Stimulated activated CD4-positive, alpha-beta T cell treated with anti-CD3 and anti-CD28 coated beads, Interleukin-4, amount 100 ng/mL, for 24 hours (primary cell): ENCODE measurements at regions not wholly inside any gene's neighbourhood (a gene's known extent, or its start where the extent isn't known, plus 50 kb on each side); places are given as distances from the start of the nearest gene placed in this dataset.
"Not testable (repeated sequence)": the region's sequence is repeated elsewhere in the genome, so short reads cannot be mapped to it uniquely, and the experiment has no call there.

Experiments used
- DNase-seq: peaks from one replicate; pipeline ENCODE4 v3.0.0-alpha.2; 2020

- no peak for DNase-seq
Measured at GRCh38 chr5:105238561-105238960, 1676.0 kb upstream of the NUDT12 start.

- DNase-seq: no peak
Measured at GRCh38 chr5:105230516-105231157, 1668.0 kb upstream of the NUDT12 start.

- no peak for DNase-seq
Measured at GRCh38 chr5:105218018-105218417, 1655.4 kb upstream of the NUDT12 start.

DNA sequence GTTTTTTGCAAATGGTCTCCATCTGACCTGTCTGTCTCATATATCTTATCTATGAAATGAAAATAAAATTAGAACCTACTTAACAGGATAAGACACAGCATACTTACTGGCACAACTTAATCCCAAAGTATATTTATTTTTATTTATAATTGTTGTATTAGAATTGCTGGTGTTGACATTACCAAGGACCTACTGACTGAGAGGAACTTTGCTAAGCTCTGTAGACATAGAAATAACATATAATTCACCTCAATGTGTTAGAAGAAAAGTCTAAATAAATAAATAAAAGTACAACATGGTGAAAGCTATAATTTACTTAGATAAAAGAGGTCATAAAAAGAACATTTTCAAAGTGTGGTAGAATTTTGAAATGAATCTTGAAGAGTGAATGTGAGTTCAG is 1650.5 kb upstream of the NUDT12 start:
- DNase-seq: no peak

DNA sequence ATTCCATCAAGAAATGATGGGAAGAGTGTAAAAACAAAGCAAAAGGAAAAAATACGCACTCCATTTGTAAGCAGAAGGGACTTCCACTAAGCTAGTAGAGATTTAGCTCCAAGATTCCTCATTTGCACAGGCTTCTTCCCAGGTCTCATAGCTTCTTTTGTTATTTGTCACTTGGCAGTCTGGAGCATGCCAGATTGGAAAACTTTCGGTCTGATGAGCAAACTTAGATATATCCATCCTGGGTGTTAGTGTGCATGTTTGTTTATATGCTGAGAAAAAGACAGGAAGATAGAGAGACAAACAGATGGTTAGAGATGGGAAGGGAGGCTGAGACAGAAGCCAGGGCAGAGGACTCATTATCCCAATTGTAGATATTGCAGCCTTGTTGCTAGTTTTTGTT is 1644.5 kb upstream of the NUDT12 start:
- no peak for DNase-seq

DNA sequence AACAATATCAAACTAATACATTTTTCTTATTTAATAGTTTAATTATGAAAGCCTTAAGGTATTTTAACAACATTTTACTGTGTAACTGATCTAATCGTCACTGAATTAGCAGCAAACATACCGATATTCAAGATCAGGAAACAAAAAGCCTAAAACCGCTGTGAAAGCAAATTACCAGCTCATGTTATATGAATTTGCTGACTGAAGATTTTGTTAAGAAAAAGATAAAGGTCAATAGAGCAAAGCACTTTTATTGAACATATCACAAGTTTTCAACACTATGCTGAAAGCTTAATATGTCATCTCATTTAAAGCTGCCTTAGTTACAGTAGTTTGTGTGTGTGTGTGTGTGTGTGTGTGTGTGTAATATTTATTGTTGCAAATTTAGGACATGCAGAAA is 1634.9 kb upstream of the NUDT12 start:
- no peak for DNase-seq

GRCh38 chr5:105195765-105196164 is 1633.2 kb upstream of the NUDT12 start:
- DNase-seq: no peak

DNA sequence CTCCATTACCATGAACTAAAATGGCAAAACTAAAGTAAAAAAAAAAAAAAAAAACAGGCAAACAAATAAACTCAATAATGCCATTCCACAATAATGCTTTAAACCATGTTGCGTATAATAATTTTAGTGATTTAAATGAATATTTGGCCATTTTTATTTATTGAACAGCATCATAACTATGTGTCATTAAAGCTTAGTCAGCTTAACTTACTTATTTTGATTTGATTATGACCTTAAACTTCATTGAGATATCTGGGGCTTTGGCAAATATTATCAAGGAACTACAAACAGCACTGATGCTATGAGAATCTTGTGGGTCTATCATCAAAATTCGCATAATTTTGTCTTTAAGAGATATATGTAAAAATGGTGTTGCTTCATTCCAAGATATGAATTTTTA is 1610.3 kb upstream of the NUDT12 start:
- no peak for DNase-seq

GRCh38 chr5:105168806-105169205 is 1606.2 kb upstream of the NUDT12 start:
- DNase-seq: no peak

DNA sequence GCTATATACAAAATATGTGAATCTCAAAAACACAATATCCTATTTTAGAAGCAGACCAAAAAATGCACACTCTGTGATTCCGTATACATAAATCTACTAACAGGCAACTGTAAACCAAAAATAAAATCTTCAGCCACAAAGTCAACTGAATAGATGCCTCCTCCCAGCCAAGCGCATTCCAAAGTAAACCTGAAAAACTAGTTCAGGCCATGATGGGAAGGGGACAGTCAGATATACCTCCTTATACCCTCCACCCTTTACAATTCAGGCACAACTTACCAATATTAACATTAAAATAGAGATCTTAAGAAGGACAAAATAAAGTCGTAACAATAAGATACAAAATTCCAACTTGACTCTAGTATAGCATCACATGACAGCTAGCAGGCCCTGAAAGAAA is 1604.5 kb upstream of the NUDT12 start:
- DNase-seq: no peak

- DNase-seq: no peak
Measured at GRCh38 chr5:105163547-105163946, 1601.0 kb upstream of the NUDT12 start.

DNA sequence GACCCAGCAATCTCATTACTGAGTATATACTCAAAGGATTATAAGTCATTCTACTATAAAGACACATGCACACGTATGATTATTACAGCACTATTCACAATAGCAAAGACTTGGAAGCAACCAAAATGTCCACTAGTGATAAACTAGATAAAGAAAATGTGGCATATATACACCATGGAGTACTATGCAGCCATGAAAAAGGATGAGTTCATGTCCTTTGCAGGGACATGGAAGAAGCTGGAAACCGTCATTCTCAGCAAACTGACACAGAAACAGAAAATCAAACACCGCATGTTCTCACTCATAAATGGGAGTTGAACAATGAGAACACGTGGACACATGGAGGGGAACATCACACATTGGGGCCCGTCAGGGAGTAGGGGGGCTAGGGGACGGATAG is 1600.0 kb upstream of the NUDT12 start:
- not testable (repeated sequence) for DNase-seq

DNA sequence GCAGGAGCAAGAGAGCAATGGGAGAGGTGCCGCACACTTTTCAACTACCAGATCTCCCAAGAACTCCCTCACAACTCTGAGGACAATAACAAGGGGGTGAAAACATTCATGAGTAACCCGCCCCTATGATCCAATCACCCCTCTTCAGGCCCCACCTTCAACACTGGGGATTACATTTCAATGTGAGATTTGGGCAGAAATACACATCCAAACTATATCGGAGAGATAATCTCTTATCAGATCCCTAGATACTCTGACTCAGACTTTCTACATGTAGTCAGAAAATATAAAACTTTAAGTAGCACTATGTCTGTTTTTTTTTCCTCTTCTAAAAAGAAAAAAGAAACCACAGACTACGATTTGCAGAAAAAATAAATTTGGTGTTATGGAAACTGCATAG is 1595.9 kb upstream of the NUDT12 start:
- no peak for DNase-seq

DNA sequence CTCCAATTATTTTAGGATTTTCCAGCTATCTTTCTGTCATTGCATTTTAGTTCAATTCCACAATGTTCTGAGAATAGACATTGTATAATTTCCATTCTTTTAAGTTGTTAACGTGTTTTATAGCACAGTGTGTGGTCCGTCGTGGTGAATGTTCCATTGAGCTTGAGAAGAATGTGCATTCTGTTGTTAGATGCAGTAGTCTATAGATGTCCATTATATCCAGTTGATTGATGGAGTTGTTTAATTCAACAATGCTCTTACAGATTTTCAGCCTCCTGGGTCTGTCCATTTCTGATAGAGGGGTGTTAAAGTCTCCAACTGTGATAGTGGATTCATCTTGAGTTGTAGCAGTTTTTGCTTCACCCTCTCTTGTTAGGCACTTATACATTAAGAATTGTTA is 1587.7 kb upstream of the NUDT12 start:
- no peak for DNase-seq

GRCh38 chr5:105146867-105147266 is 1584.3 kb upstream of the NUDT12 start:
- DNase-seq: no peak

- DNase-seq: no peak
Measured at GRCh38 chr5:105145152-105145551, 1582.6 kb upstream of the NUDT12 start.

GRCh38 chr5:105134328-105134727 is 1571.7 kb upstream of the NUDT12 start:
- DNase-seq: no peak

DNA sequence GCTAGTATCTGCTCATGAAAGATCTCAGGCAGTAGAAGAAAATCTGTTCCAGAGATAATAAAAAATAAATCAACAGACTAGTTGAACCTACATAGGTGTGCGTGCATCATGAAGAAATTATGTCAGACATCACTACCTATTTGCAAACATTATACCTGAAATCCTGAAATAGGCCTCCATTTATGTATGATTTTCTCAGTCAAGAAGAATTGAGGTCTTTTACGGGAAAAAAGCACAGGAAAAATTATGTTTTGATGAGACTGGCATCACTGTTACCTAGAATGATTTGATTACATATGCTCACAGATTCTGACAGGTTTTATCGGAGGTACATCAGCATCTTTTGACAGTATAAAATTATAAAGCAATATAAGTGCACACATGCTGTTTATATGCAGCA is 1570.5 kb upstream of the NUDT12 start:
- DNase-seq: no peak

GRCh38 chr5:105132581-105132980 is 1570.0 kb upstream of the NUDT12 start:
- DNase-seq: no peak

DNA sequence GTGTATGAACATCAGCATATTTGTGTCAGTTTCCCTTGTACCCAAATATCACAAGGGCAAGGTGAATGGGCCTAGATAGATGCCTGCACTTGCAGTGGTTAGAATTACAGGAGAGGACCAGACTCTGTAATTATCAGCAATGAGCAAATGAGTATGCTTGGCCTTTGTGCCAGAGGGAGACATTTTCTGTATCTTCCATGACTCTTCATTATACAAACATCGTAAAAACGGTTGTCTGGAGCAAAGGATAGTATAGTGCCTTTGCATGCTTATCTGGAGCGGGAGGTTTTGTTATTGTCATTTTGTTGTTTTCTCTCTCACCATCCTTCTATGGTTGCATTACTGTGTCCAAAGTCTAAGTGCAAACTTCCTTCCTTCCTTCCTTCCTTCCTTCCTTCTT is 1568.5 kb upstream of the NUDT12 start:
- no peak for DNase-seq

- DNase-seq: no peak
Measured at GRCh38 chr5:105101577-105101976, 1539.0 kb upstream of the NUDT12 start.

DNA sequence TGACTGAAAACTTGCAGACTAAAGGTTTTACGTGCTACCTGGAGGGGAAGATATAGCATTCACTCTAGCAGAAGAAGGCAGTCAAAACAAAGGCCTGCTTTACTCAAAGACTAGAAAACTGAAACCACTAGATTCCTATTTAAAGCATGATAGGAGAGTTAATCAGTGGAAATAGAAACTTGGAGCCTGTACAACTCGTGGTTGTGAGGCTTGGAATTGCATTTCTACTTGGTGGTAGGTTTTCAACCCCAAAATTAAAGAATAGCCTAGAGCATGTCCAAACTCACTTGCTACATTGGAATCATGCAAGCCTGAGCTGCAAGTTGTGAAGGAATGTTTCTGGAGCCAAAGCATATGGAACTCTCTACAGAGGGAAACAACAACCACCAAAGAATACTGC is 1526.4 kb upstream of the NUDT12 start:
- DNase-seq: no peak

- DNase-seq: no peak
Measured at GRCh38 chr5:105088102-105088501, 1525.5 kb upstream of the NUDT12 start.

- no peak for DNase-seq
Measured at GRCh38 chr5:105057893-105058292, 1495.3 kb upstream of the NUDT12 start.

DNA sequence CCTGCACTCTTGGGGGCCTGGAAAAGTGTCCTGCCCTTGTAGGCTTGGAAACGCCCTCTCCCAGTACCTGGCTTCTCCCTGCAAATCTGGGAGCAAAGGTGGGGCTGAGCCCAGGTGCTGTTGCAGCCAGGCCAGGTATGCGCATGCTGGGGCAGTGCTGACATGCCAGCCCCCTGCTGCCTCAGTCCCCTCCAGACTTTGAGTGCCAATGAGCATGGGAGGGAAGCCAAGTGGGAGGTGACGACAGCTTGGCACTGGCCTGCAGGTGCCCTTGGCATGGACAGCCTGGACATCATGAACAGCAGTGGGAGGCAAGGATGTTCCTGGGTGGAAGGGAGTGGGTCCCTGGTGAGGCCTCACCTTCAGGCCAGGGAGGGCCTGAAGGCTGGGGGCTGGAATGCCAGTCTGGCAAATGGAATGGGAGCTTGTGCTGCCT is 1494.4 kb upstream of the NUDT12 start:
- no peak for DNase-seq

DNA sequence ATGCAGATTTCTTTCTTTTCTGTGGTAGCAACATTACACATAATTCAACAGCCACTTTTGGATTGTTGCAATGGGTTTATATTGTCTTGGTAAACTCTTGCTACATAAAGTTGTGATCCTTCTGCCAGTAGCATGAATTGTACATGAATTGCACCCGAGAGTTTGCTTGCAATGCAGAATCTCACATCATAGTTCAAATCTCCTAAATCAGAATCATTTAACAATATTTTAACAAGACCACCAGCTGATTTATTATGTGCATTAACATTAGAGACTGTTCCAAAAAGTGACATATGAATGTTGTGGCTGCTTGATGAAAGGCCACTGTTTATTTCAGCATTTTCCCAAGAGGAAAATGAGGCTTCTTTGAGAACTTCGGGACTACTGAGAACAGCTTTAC is 1491.8 kb upstream of the NUDT12 start:
- DNase-seq: no peak
